ENCODE measurements at regions not wholly inside any gene's neighbourhood (a gene's known extent, or its start where the extent isn't known, plus 50 kb on each side); places are given as distances from the start of the nearest gene placed in this dataset.

DNA sequence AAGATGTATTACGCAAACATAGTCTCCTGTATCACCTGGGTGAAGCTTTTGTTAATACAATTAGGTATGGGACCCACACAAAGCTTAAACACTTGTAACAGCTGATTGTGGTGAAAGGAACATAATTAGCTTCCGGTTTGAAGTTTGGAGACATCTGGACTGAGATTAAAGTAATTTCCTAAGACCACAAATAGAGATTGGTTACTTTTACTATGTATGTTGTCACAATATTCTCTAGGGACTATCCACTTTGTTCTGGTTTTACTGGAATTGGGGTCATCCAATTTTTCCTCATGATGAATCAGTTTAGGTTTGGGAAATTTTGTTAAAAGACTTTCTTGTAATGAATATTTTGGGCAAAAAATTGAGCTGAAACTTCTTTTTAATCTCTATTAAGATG, 71.8 kb upstream of the SAMSN1 start:
- H3K9me3 ChIP-seq (ENCODE audit: control insufficient read depth, insufficient read depth, low read depth, low read length), result no peaks in the 10 kb centered on the region
- ChIA-PET CTCF (interaction anchor here (0.7 kb wide), 1 partner anchor 22 kb away, joined by 4 read pairs; no protein-coding TSS in a partner anchor), POLR2A (no interaction called here)
- H3K36me3 ChIP-seq (ENCODE audit: control insufficient read depth in 2 of 2, insufficient read depth in 1 of 2, low read length in 2 of 2), result no peaks in the 10 kb centered on the region
- no peaks in the 10 kb centered on the region for H3K4me1 ChIP-seq (ENCODE audit: control insufficient read depth, insufficient read depth, low read length)
- no peak overlapping the region for H3K4me3 ChIP-seq (ENCODE audit: low read depth, low read length)
- H3K27ac ChIP-seq (ENCODE audit: extremely low read depth, low read depth, low read length), result no peak overlapping the region
- no peak for TF ChIP-seq ZBTB7A (tag by site-specific recombination; IDR thresholded peaks at IDR 0.05; ENCODE audit: low read depth)
- no peak for TF ChIP-seq ZNF76 (tag by site-specific recombination; IDR thresholded peaks at IDR 0.05; ENCODE audit: borderline replicate concordance, low read depth)

DNA sequence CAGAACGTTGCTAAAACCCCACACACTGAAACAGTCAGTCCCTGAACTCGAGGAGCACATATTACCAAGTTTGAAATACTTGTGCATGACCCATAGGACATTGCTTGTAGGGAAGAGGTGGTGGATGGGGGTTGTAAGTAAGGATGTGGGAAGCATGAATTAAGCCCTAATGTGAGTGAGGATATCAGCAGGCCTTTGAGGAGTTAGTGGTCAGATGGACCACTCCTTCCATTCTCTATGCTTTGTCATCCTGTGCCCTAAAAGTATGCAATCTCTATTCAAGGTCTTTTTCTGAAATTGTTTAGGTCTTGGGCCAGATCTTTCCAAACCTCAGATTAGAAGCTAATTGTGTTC, 70.9 kb upstream of the SAMSN1 start:
- CTCF ChIA-PET, result no interaction called here
- Histone ChIP-seq H3K9me3 (ENCODE audit: control insufficient read depth, insufficient read depth, low read depth, low read length) (no peaks in the 10 kb centered on the region), H3K4me3 (ENCODE audit: low read depth, low read length) (no peak overlapping the region), H3K36me3 (ENCODE audit: control insufficient read depth in 2 of 2, insufficient read depth in 1 of 2, low read length in 2 of 2) (no peaks in the 10 kb centered on the region), H3K27ac (ENCODE audit: extremely low read depth, low read depth, low read length) (no peak overlapping the region), H3K4me1 (ENCODE audit: control insufficient read depth, insufficient read depth, low read length) (no peaks in the 10 kb centered on the region)
- TF ChIP-seq WT1 (tag by site-specific recombination; IDR thresholded peaks at IDR 0.05) (no peak), GFI1B (tag by site-specific recombination; IDR thresholded peaks at IDR 0.05) (no peak), KLF7 (tag by site-specific recombination; IDR thresholded peaks at IDR 0.05; ENCODE audit: borderline replicate concordance) (no peak), ZNF544 (tag by site-specific recombination; IDR thresholded peaks at IDR 0.05) (no peak), ZNF76 (tag by site-specific recombination; IDR thresholded peaks at IDR 0.05; ENCODE audit: borderline replicate concordance, low read depth) (no peak), ZNF23 (tag by site-specific recombination; IDR thresholded peaks at IDR 0.05; ENCODE audit: borderline replicate concordance) (no peak), RBAK (tag by site-specific recombination; IDR thresholded peaks at IDR 0.05) (no peak), ZBTB20 (tag by site-specific recombination; IDR thresholded peaks at IDR 0.05) (no peak), ZNF624 (tag by site-specific recombination; IDR thresholded peaks at IDR 0.05) (no peak), ZNF621 (tag by site-specific recombination; IDR thresholded peaks at IDR 0.05) (no peak), ZNF629 (tag by site-specific recombination; IDR thresholded peaks at IDR 0.05) (no peak), SCRT2 (tag by site-specific recombination; IDR thresholded peaks at IDR 0.05) (no peak), ZNF133 (tag by site-specific recombination; IDR thresholded peaks at IDR 0.05) (no peak), PRDM1 (tag by site-specific recombination; IDR thresholded peaks at IDR 0.05) (no peak), ZNF112 (tag by site-specific recombination; IDR thresholded peaks at IDR 0.05) (no peak)
- TF ChIP-seq, protein P1, sequence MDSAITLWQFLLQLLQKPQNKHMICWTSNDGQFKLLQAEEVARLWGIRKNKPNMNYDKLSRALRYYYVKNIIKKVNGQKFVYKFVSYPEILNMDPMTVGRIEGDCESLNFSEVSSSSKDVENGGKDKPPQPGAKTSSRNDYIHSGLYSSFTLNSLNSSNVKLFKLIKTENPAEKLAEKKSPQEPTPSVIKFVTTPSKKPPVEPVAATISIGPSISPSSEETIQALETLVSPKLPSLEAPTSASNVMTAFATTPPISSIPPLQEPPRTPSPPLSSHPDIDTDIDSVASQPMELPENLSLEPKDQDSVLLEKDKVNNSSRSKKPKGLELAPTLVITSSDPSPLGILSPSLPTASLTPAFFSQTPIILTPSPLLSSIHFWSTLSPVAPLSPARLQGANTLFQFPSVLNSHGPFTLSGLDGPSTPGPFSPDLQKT (IDR thresholded peaks at IDR 0.05; ENCODE audit: borderline replicate concordance, low read depth, low read length), result no peak
- TF ChIP-seq, protein P2, sequence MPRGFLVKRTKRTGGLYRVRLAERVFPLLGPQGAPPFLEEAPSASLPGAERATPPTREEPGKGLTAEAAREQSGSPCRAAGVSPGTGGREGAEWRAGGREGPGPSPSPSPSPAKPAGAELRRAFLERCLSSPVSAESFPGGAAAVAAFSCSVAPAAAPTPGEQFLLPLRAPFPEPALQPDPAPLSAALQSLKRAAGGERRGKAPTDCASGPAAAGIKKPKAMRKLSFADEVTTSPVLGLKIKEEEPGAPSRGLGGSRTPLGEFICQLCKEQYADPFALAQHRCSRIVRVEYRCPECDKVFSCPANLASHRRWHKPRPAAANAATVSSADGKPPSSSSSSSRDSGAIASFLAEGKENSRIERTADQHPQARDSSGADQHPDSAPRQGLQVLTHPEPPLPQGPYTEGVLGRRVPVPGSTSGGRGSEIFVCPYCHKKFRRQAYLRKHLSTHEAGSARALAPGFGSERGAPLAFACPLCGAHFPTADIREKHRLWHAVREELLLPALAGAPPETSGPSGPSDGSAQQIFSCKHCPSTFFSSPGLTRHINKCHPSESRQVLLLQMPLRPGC (tag by site-specific recombination; IDR thresholded peaks at IDR 0.05), result no peak
- TF ChIP-seq, protein P3, sequence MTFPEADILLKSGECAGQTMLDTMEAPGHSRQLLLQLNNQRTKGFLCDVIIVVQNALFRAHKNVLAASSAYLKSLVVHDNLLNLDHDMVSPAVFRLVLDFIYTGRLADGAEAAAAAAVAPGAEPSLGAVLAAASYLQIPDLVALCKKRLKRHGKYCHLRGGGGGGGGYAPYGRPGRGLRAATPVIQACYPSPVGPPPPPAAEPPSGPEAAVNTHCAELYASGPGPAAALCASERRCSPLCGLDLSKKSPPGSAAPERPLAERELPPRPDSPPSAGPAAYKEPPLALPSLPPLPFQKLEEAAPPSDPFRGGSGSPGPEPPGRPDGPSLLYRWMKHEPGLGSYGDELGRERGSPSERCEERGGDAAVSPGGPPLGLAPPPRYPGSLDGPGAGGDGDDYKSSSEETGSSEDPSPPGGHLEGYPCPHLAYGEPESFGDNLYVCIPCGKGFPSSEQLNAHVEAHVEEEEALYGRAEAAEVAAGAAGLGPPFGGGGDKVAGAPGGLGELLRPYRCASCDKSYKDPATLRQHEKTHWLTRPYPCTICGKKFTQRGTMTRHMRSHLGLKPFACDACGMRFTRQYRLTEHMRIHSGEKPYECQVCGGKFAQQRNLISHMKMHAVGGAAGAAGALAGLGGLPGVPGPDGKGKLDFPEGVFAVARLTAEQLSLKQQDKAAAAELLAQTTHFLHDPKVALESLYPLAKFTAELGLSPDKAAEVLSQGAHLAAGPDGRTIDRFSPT (tag by site-specific recombination; IDR thresholded peaks at IDR 0.05), result no peak
- TF ChIP-seq, protein P4, sequence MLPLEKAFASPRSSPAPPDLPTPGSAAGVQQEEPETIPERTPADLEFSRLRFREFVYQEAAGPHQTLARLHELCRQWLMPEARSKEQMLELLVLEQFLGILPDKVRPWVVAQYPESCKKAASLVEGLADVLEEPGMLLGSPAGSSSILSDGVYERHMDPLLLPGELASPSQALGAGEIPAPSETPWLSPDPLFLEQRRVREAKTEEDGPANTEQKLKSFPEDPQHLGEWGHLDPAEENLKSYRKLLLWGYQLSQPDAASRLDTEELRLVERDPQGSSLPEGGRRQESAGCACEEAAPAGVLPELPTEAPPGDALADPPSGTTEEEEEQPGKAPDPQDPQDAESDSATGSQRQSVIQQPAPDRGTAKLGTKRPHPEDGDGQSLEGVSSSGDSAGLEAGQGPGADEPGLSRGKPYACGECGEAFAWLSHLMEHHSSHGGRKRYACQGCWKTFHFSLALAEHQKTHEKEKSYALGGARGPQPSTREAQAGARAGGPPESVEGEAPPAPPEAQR (tag by site-specific recombination; IDR thresholded peaks at IDR 0.05), result no peak
- POLR2A ChIA-PET, result no interaction called here
